K562 (cell line): ENCODE measurements at regions not wholly inside any gene's neighbourhood (a gene's known extent, or its start where the extent isn't known, plus 50 kb on each side); places are given as distances from the start of the nearest gene placed in this dataset.

ENCODE experiments used
- ATAC-seq: fragments of 200-7000 bp; cut with Tn5 transposase; 3 replicates; pipeline ENCODE4 v1.9.1; 2020; ENCODE audit warnings: moderate library complexity
- BruUV-seq: library from RNA; stranded (reverse); fragments of 400-500 nt; replicated peaks from 2 replicates; lab custom pipeline; 2021; lab: Mats Ljungman, UMichigan
- CTCF ChIA-PET: fragments of 300-600 bp; formaldehyde crosslinking; extraction: SDS; loops from one replicate; lab custom pipeline; 2021; ENCODE audit warnings: low intra/inter-chr PET ratio; lab: Yijun Ruan, JAX
- POLR2A ChIA-PET: fragments of 300-600, 350-650 bp; sonication (Branson Sonifier 250); formaldehyde crosslinking; extraction: SDS; loops from one replicate; lab custom pipeline; 2021; ENCODE audit warnings: antibody characterized with exemption, inconsistent platforms; lab: Yijun Ruan, JAX
- DNase-seq, 4 experiments: peaks; one replicate each; pipeline versions ENCODE4 v3.0.0 to v3.0.0-alpha.2; 2011 to 2018; ENCODE audit warnings: low spot score in 3 of 4, mixed read lengths in 3 of 4; ENCODE audit errors: extremely low read depth in 1 of 4
- FAIRE-seq: peaks from 2 replicates; lab custom pipeline; 2011; peaks lifted over from hg19 to GRCh38; lab: Jason Lieb, UNC
- H2AFZ ChIP-seq: 2 replicates; pipeline ENCODE4 v1.6.0; 2011; ENCODE audit warnings: low read depth, low read length, control low read depth, inconsistent platforms
- H3K27ac ChIP-seq: fragments of 200-600 bp; 3 replicates; pipeline ENCODE4 v1.8.0; 2011; ENCODE audit warnings: low read depth, mild to moderate bottlenecking, control low read depth, inconsistent platforms, low read length, moderate library complexity, mixed read lengths; ENCODE audit errors: extremely low read depth
- H3K27me3 ChIP-seq, 2 experiments: fragments of 300-600 bp in 1 of 2; 2 replicates in 1 of 2; 3 replicates in 1 of 2; pipeline versions ENCODE4 v1.6.0 to v1.8.0; 2011; ENCODE audit warnings: inconsistent platforms in 2 of 2, low read length in 2 of 2, mild to moderate bottlenecking in 1 of 2, mixed read lengths in 1 of 2, moderate library complexity in 1 of 2; ENCODE audit not compliant: control insufficient read depth in 2 of 2, insufficient read depth in 2 of 2
- H3K36me3 ChIP-seq: fragments of 300-600 bp; 3 replicates; pipeline ENCODE4 v1.8.0; 2011; ENCODE audit warnings: mild to moderate bottlenecking, low read length, inconsistent platforms; ENCODE audit not compliant: control insufficient read depth, insufficient read depth
- H3K4me1 ChIP-seq, 2 experiments: fragments of 200-600 bp in 1 of 2; replicated peaks in 1 of 2; 2 replicates in 1 of 2; 3 replicates in 1 of 2; pipeline versions ENCODE4 v1.5.1 to v1.8.0; 2011; ENCODE audit warnings: inconsistent platforms in 2 of 2, low read length in 2 of 2, mild to moderate bottlenecking in 1 of 2, mixed read lengths in 1 of 2, moderate library complexity in 1 of 2; ENCODE audit not compliant: control insufficient read depth in 2 of 2, insufficient read depth in 2 of 2
- H3K4me2 ChIP-seq: 2 replicates; pipeline ENCODE4 v1.6.1; 2011; ENCODE audit warnings: low read length, control low read depth, inconsistent platforms, mixed read lengths; ENCODE audit not compliant: insufficient read depth
- H3K4me3 ChIP-seq: fragments of 200-600 bp; sonication (generic), shearing (Covaris generic); 2 replicates; pipeline ENCODE4 v1.5.1; 2016; ENCODE audit warnings: control low read depth, inconsistent platforms
- H3K79me2 ChIP-seq: fragments of 200-600 bp; 3 replicates; pipeline ENCODE4 v1.8.0; 2011; ENCODE audit warnings: low read length, inconsistent platforms; ENCODE audit not compliant: control insufficient read depth, insufficient read depth
- H3K9ac ChIP-seq, 2 experiments: 2 replicates each; pipeline versions ENCODE4 v1.6.0 to v1.6.1; 2011; ENCODE audit warnings: low read depth in 2 of 2, low read length in 2 of 2, control low read depth in 1 of 2, inconsistent platforms in 1 of 2, mild to moderate bottlenecking in 1 of 2, mixed read lengths in 1 of 2; ENCODE audit not compliant: insufficient read depth in 1 of 2
- H3K9me1 ChIP-seq: one replicate; pipeline ENCODE4 v1.6.0; 2011; ENCODE audit warnings: inconsistent platforms, mild to moderate bottlenecking, low read length, moderate library complexity; ENCODE audit not compliant: control insufficient read depth, insufficient read depth
- H3K9me3 ChIP-seq: replicated peaks from 2 replicates; pipeline ENCODE4 v1.5.1; 2011; ENCODE audit warnings: low read depth, low read length, inconsistent platforms; ENCODE audit not compliant: control insufficient read depth, insufficient read depth
- H4K20me1 ChIP-seq: replicated peaks from 2 replicates; pipeline ENCODE4 v1.6.1; 2011; ENCODE audit warnings: low read length, inconsistent platforms, mixed read lengths; ENCODE audit not compliant: control insufficient read depth, insufficient read depth
- IRF2 ChIP-seq: sonication (generic); formaldehyde crosslinking; IDR thresholded peaks from 2 replicates; pipeline ENCODE4 v1.8.1; 2022; ENCODE audit warnings: mild to moderate bottlenecking, missing genetic modification reagents
- KAT7 ChIP-seq: sonication (generic); formaldehyde crosslinking; IDR thresholded peaks from 2 replicates; pipeline ENCODE4 v1.8.0; 2022; ENCODE audit warnings: missing genetic modification reagents, mild to moderate bottlenecking, borderline replicate concordance
- RUNX1 ChIP-seq: sonication (generic); IDR thresholded peaks from 2 replicates; pipeline ENCODE4 v1.6.1; 2016; ENCODE audit warnings: antibody characterized with exemption, low read depth
- SMARCA4 ChIP-seq: fragments of 450-650 bp; IDR thresholded peaks from 2 replicates; pipeline ENCODE4 v1.6.1; 2016
- TSC22D4 ChIP-seq: fragments of 450-650 bp; IDR thresholded peaks from 2 replicates; pipeline ENCODE4 v1.6.1; 2016; ENCODE audit warnings: missing genetic modification characterization, missing biosample characterization, control low read depth
- whole genome bisulfite sequencing: fragments of 100-300 bp; shearing (Covaris generic); methylation state at CpG from one replicate; pipeline ENCODE4 v1.1.6; 2016; ENCODE audit warnings: low coverage, mixed read lengths; ENCODE audit not compliant: insufficient coverage; ENCODE audit errors: missing lambda C conversion rate; 5-methylcytosine and 5-hydroxymethylcytosine counted together
- in situ Hi-C: fragments of 300-500 bp; cut with MboI; formaldehyde crosslinking; loops from 4 replicates; pipeline ENCODE4 v1.15.0; 2018; ENCODE audit warnings: inconsistent platforms, mixed read lengths
- intact Hi-C: fragments of 100-400 bp; cut with micrococcal nuclease; formaldehyde crosslinking; loops from 2 replicates; pipeline ENCODE4 v1.14.2; 2022
- TF ChIP-seq, protein P1 (sequence below): fragments of 450-650 bp; formaldehyde crosslinking; IDR thresholded peaks from 2 replicates; pipeline ENCODE4 v1.4.0; 2020; ENCODE audit warnings: mild to moderate bottlenecking, moderate library complexity

DNA sequence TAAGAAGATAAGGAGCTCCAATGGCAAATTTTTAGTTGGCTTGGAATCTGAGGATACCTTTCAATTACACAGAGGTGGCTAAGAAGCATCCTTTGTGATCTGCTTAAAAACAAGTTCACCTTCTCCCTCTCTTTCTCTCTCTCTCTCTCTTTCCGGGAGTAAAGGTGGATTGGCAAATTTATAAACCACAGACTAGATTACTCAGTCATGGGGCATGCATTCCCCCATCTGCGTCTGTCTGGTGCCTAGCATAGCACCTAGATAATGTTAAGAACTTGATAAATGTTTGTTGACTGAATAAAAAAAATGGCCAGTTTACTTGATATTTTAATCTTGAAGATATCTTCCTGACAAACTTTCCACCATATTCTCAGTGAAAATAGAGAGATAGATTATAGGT, 312.3 kb downstream of the CDC5L start:
- Histone ChIP-seq H3K4me1 (no peaks in the 10 kb centered on the region), H3K27me3 (peaks cover 6 to 45% of the 10 kb centered on the region in 2 experiments; a peak in 4 of 5 replicates), H3K9me3 (no peaks in the 10 kb centered on the region), H3K4me3 (no peak overlapping the region), H4K20me1 (no peaks in the 10 kb centered on the region; the same call in 1 of the 2 replicates), H3K9ac (no peak overlapping the region), H3K79me2 (no peaks in the 10 kb centered on the region), H3K27ac (no peak overlapping the region), H2AFZ (no peak overlapping the region), H3K9me1 (no peaks in the 10 kb centered on the region), H3K4me2 (no peak overlapping the region), H3K36me3 (no peaks in the 10 kb centered on the region)
- DNase-seq (no peak), ATAC-seq (no peak), FAIRE-seq (no peak)
- no TSS peak for BruUV-seq
- CTCF ChIA-PET: no interaction called here
- intact Hi-C loops (no loop called here), in situ Hi-C loops (no loop called here)
- POLR2A ChIA-PET: interaction anchor here (0.6 kb wide), 1 partner anchor 12 kb away, joined by 3 read pairs; no protein-coding TSS in a partner anchor
- 0% methylated on average over 2 of the region's 2 CpGs for WGBS
- no peak for TF ChIP-seq TSC22D4 (tag)

GRCh38 chr6:44700422-44700821, 312.9 kb downstream of the CDC5L start:
- ATAC-seq (no peak), DNase-seq (no peak), FAIRE-seq (no peak)
- H2AFZ ChIP-seq: no peak overlapping the region
- H3K36me3 ChIP-seq: no peaks in the 10 kb centered on the region
- CTCF ChIA-PET: no interaction called here
- peaks cover 6 to 45% of the 10 kb centered on the region in 2 experiments; a peak in 4 of 5 replicates for H3K27me3 ChIP-seq
- WGBS: 1% methylated on average over 5 of the region's 5 CpGs
- no peak overlapping the region for H3K9ac ChIP-seq
- no peaks in the 10 kb centered on the region for H3K9me3 ChIP-seq
- H3K79me2 ChIP-seq: no peaks in the 10 kb centered on the region
- no peaks in the 10 kb centered on the region for H3K4me1 ChIP-seq
- H3K27ac ChIP-seq: no peak overlapping the region
- in situ Hi-C loops (no loop called here), intact Hi-C loops (no loop called here)
- POLR2A ChIA-PET: interaction anchor here (0.6 kb wide), 1 partner anchor 12 kb away, joined by 3 read pairs; no protein-coding TSS in a partner anchor
- no peak overlapping the region for H3K4me2 ChIP-seq
- no TSS peak for BruUV-seq
- H3K4me3 ChIP-seq: no peak overlapping the region
- H4K20me1 ChIP-seq: no peaks in the 10 kb centered on the region; the same call in 1 of the 2 replicates
- no peaks in the 10 kb centered on the region for H3K9me1 ChIP-seq
- TF ChIP-seq IRF2 (no peak), RUNX1 (no peak), SMARCA4 (no peak), KAT7 (CRISPR knock-in tag) (no peak)
- TF ChIP-seq, protein P1, sequence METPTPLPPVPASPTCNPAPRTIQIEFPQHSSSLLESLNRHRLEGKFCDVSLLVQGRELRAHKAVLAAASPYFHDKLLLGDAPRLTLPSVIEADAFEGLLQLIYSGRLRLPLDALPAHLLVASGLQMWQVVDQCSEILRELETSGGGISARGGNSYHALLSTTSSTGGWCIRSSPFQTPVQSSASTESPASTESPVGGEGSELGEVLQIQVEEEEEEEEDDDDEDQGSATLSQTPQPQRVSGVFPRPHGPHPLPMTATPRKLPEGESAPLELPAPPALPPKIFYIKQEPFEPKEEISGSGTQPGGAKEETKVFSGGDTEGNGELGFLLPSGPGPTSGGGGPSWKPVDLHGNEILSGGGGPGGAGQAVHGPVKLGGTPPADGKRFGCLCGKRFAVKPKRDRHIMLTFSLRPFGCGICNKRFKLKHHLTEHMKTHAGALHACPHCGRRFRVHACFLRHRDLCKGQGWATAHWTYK (CRISPR knock-in tag): no peak
